SU-DHL-6 (cell line): ENCODE measurements at regions not wholly inside any gene's neighbourhood (a gene's known extent, or its start where the extent isn't known, plus 50 kb on each side); places are given as distances from the start of the nearest gene placed in this dataset.
"Not testable (repeated sequence)": the region's sequence is repeated elsewhere in the genome, so short reads cannot be mapped to it uniquely, and the experiment has no call there.

Experiments
- H2AFZ ChIP-seq: fragments of 200-600 bp; sonication (generic); 2 replicates; pipeline ENCODE4 v1.6.1; 2014; ENCODE audit warnings: low read depth, mild to moderate bottlenecking, moderate library complexity, mixed read lengths, antibody characterized with exemption, low read length; ENCODE audit not compliant: severe bottlenecking
- H3F3A ChIP-seq: fragments of 200-600 bp; shearing (Covaris generic); 2 replicates; pipeline ENCODE4 v1.6.0; 2016; ENCODE audit warnings: antibody characterized with exemption, mild to moderate bottlenecking; ENCODE audit not compliant: insufficient read depth
- H3K27ac ChIP-seq: fragments of 200-600 bp; sonication (generic); 2 replicates; pipeline ENCODE4 v1.5.1; 2016; ENCODE audit warnings: low read depth, mild to moderate bottlenecking, low read length, moderate library complexity, mixed read lengths
- H3K27me3 ChIP-seq: fragments of 200-600 bp; sonication (generic), shearing (Covaris generic); 2 replicates; pipeline ENCODE4 v1.6.0; 2014; ENCODE audit warnings: mild to moderate bottlenecking, low read length
- H3K36me3 ChIP-seq: fragments of 200-600 bp; sonication (generic); 2 replicates; pipeline ENCODE4 v1.6.1; 2014; ENCODE audit warnings: mild to moderate bottlenecking, low read length, mixed read lengths
- H3K4me2 ChIP-seq: fragments of 300-600, 200-600 bp; shearing (Covaris generic), sonication (generic); 2 replicates; pipeline ENCODE4 v1.6.0; 2014; ENCODE audit warnings: low read length, low read depth, mild to moderate bottlenecking; ENCODE audit not compliant: poor library complexity, severe bottlenecking
- H3K4me3 ChIP-seq: fragments of 200-600 bp; sonication (generic); 2 replicates; pipeline ENCODE4 v1.5.1; 2014; ENCODE audit warnings: antibody characterized with exemption, low read length, mild to moderate bottlenecking, mixed read lengths; ENCODE audit not compliant: insufficient read depth, poor library complexity, severe bottlenecking
- H3K79me2 ChIP-seq: fragments of 200-600 bp; sonication (generic); 2 replicates; pipeline ENCODE4 v1.6.1; 2014; ENCODE audit warnings: mild to moderate bottlenecking, low read length, moderate library complexity; ENCODE audit not compliant: insufficient read depth
- H3K9ac ChIP-seq: fragments of 200-600 bp; sonication (generic); 2 replicates; pipeline ENCODE4 v1.7.0; 2014; ENCODE audit warnings: mild to moderate bottlenecking, low read length
- H3K9me2 ChIP-seq: fragments of 200-600 bp; sonication (generic); replicated peaks from 2 replicates; pipeline ENCODE4 v1.6.1; 2014; ENCODE audit warnings: low read length; ENCODE audit not compliant: insufficient read depth
- H3K9me3 ChIP-seq: fragments of 200-600 bp; sonication (generic); 2 replicates; pipeline ENCODE4 v1.6.1; 2014; ENCODE audit warnings: low read length, mixed read lengths; ENCODE audit not compliant: insufficient read depth
- H4K20me1 ChIP-seq: fragments of 200-600 bp; sonication (generic); 2 replicates; pipeline ENCODE4 v1.6.1; 2014; ENCODE audit warnings: low read depth, mild to moderate bottlenecking, antibody characterized with exemption, low read length, moderate library complexity, mixed read lengths
- CTCF ChIP-seq: fragments of 200-600 bp; sonication (generic); IDR thresholded peaks from one replicate; pipeline ENCODE4 v1.5.1; 2017; ENCODE audit warnings: antibody characterized with exemption, mild to moderate bottlenecking, low read length, moderate library complexity; ENCODE audit not compliant: insufficient read depth, poor library complexity, severe bottlenecking
- EZH2phosphoT487 ChIP-seq: fragments of 200-600 bp; sonication (generic), shearing (Covaris generic); conservative IDR thresholded peaks from 2 replicates; pipeline ENCODE4 v1.6.1; 2018; ENCODE audit warnings: mild to moderate bottlenecking, antibody characterized with exemption, low read length, moderate library complexity, mixed read lengths

GRCh38 chr12:111260732-111261131, 108.2 kb downstream of the PHETA1 start:
- H3K9ac ChIP-seq, result no peak overlapping the region
- H3K36me3 ChIP-seq, result peaks cover 22% of the 10 kb centered on the region
- TF ChIP-seq CTCF, result no peak
- no peak for TF ChIP-seq EZH2phosphoT487
- H3K27ac ChIP-seq, result no peak overlapping the region
- peaks cover 5% of the 10 kb centered on the region; the same call in 1 of the 2 replicates for H4K20me1 ChIP-seq
- no peaks in the 10 kb centered on the region for H3K9me2 ChIP-seq
- no peak overlapping the region for H3K4me2 ChIP-seq
- no peaks in the 10 kb centered on the region for H3K27me3 ChIP-seq
- no peak overlapping the region for H2AFZ ChIP-seq
- H3K4me3 ChIP-seq, result no peak overlapping the region
- H3F3A ChIP-seq, result peaks cover 6% of the 10 kb centered on the region
- H3K79me2 ChIP-seq, result peaks cover 14% of the 10 kb centered on the region
- no peaks in the 10 kb centered on the region for H3K9me3 ChIP-seq

- Histone ChIP-seq H3K9me2 (no peaks in the 10 kb centered on the region), H3K4me3 (no peak overlapping the region), H3K27me3 (no peaks in the 10 kb centered on the region), H3K4me2 (no peak overlapping the region), H2AFZ (no peak overlapping the region), H3F3A (no peaks in the 10 kb centered on the region; the same call in 1 of the 2 replicates), H3K9ac (no peak overlapping the region), H3K9me3 (no peaks in the 10 kb centered on the region), H3K36me3 (peaks cover 16% of the 10 kb centered on the region), H3K27ac (no peak overlapping the region), H4K20me1 (peaks cover 5% of the 10 kb centered on the region; the same call in 1 of the 2 replicates), H3K79me2 (peaks cover 16% of the 10 kb centered on the region)
- TF ChIP-seq CTCF, result no peak
- no peak for TF ChIP-seq EZH2phosphoT487
Measured at GRCh38 chr12:111259231-111259630, 109.7 kb downstream of the PHETA1 start.

GRCh38 chr12:111258081-111258480, 110.8 kb downstream of the PHETA1 start:
- not testable (repeated sequence) for H3K9me3 ChIP-seq, H3K4me3 ChIP-seq, H3K27me3 ChIP-seq, H3K27ac ChIP-seq, H2AFZ ChIP-seq, H3K9ac ChIP-seq, H3F3A ChIP-seq, H3K4me2 ChIP-seq, H4K20me1 ChIP-seq, H3K9me2 ChIP-seq
- H3K36me3 ChIP-seq, result peaks cover 18% of the 10 kb centered on the region
- peaks cover 18% of the 10 kb centered on the region for H3K79me2 ChIP-seq

- Histone ChIP-seq H3K9me2 (no peaks in the 10 kb centered on the region), H3K79me2 (peaks cover 18% of the 10 kb centered on the region), H3K4me2 (no peak overlapping the region), H3K27me3 (no peaks in the 10 kb centered on the region), H3K9me3 (no peaks in the 10 kb centered on the region), H3K27ac (no peak overlapping the region), H2AFZ (no peak overlapping the region), H3K36me3 (peaks cover 15% of the 10 kb centered on the region), H3K9ac (no peak overlapping the region), H3K4me3 (no peak overlapping the region), H4K20me1 (peaks cover 10% of the 10 kb centered on the region; the same call in 1 of the 2 replicates), H3F3A (no peaks in the 10 kb centered on the region)
- no peak for TF ChIP-seq CTCF
Measured at GRCh38 chr12:111257435-111257902, 111.4 kb downstream of the PHETA1 start.
